ENCODE measurements at regions not wholly inside any gene's neighbourhood (a gene's known extent, or its start where the extent isn't known, plus 50 kb on each side); places are given as distances from the start of the nearest gene placed in this dataset.

DNA sequence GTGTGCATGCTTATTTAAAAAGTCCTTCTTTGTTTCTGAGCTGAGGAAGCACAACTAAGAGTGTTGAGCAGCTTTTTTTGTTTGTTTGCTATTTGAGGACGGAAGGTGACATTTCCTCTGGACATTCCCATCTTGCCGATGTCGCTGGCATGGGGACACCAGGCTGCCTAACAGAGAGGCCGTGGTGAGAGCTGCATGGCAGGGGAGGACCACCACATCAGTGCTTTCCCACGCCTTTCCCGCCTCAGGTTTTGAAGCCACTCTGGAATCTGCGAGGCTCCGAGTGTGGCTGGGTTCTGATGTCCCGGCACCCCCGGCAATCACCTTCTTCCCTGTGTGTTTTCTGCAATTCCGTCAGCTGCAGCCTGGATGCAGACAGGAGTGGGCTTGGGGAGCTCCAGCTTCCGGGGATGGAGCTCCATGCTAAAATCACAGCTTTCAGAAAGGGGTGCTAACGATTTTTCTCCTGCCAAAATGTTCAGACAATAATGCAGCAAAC lies 259.8 kb upstream of the IRX4 start:
- ChIA-PET POLR2A (interaction anchor here (0.6 kb wide), 1 partner anchor 81 kb away, joined by 4 read pairs; no protein-coding TSS in a partner anchor), CTCF (interaction anchor here (0.7 to 0.9 kb wide), 2 partner anchors 8 kb away, joined by 3 read pairs; no protein-coding TSS in a partner anchor)
- no peaks in the 10 kb centered on the region for H3K36me3 Mint-ChIP-seq (ENCODE audit: insufficient read depth, unreplicated experiment)
- peaks cover 7% of the 10 kb centered on the region for H3K9me3 Mint-ChIP-seq (ENCODE audit: unreplicated experiment)
- H3K4me1 Mint-ChIP-seq (ENCODE audit: insufficient read depth, unreplicated experiment) = no peaks in the 10 kb centered on the region
- DNase-seq (ENCODE audit: unreplicated experiment) = no peak
- intact Hi-C loops (cut with micrococcal nuclease) = no loop called here
- TF ChIP-seq, protein P1, sequence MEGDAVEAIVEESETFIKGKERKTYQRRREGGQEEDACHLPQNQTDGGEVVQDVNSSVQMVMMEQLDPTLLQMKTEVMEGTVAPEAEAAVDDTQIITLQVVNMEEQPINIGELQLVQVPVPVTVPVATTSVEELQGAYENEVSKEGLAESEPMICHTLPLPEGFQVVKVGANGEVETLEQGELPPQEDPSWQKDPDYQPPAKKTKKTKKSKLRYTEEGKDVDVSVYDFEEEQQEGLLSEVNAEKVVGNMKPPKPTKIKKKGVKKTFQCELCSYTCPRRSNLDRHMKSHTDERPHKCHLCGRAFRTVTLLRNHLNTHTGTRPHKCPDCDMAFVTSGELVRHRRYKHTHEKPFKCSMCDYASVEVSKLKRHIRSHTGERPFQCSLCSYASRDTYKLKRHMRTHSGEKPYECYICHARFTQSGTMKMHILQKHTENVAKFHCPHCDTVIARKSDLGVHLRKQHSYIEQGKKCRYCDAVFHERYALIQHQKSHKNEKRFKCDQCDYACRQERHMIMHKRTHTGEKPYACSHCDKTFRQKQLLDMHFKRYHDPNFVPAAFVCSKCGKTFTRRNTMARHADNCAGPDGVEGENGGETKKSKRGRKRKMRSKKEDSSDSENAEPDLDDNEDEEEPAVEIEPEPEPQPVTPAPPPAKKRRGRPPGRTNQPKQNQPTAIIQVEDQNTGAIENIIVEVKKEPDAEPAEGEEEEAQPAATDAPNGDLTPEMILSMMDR (IDR thresholded peaks at IDR 0.05; ENCODE audit: unreplicated experiment) = no peak
- H3K4me3 Mint-ChIP-seq (ENCODE audit: unreplicated experiment) = no peak overlapping the region
- no TSS peak for BruUV-seq (replicated peaks)
- no peak overlapping the region for H3K27ac Mint-ChIP-seq (ENCODE audit: low read depth, unreplicated experiment)
- H3K27me3 Mint-ChIP-seq (ENCODE audit: insufficient read depth, unreplicated experiment) = no peaks in the 10 kb centered on the region

DNA sequence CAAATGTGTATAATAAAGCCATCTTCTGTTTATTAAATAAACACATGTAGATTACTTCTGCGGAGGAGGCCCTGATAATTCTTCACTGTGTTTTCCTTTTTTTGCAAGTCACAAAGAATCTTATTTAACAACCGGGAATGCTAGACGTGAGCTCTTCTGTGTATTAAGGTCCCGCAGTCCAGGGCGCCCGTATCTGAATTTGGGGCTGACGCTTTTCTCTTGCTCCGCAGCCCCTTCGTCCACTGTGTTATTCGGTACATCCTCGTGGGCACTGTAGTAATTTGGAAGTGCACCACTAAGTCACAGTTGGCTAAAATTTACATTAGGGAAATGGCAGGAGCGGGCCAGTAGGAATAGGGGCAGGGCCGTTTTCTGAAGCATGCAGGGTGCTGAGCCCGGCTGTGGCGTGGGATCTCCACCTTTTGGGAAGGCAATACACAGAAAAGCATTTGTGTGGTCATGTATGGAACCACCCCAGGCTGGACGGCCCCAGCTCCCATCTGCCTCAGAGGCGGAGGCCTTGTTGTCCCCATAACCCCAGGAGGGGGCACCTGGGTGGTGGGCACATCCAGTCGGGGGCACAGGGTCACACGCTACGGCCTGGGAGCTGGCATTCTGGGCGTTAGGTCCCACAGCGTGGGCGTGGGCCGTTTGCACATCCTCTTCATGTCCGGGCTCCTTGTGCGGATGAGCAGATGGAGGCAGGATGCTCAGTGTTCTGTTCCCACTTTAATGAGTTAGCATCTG lies 258.7 kb upstream of the IRX4 start:
- POLR2A ChIA-PET = interaction anchor here (0.6 kb wide), 1 partner anchor 82 kb away, joined by 4 read pairs; no protein-coding TSS in a partner anchor
- CTCF ChIA-PET = no interaction called here
- intact Hi-C loops (cut with micrococcal nuclease) = no loop called here
- H3K4me3 Mint-ChIP-seq (ENCODE audit: unreplicated experiment) = no peak overlapping the region
- no peaks in the 10 kb centered on the region for H3K36me3 Mint-ChIP-seq (ENCODE audit: insufficient read depth, unreplicated experiment)
- no peaks in the 10 kb centered on the region for H3K4me1 Mint-ChIP-seq (ENCODE audit: insufficient read depth, unreplicated experiment)
- TF ChIP-seq, protein P1 (IDR thresholded peaks at IDR 0.05; ENCODE audit: unreplicated experiment) = no peak
- BruUV-seq (replicated peaks) = no TSS peak
- H3K27me3 Mint-ChIP-seq (ENCODE audit: insufficient read depth, unreplicated experiment) = no peaks in the 10 kb centered on the region
- DNase-seq (ENCODE audit: unreplicated experiment) = no peak
- peaks cover 7% of the 10 kb centered on the region for H3K9me3 Mint-ChIP-seq (ENCODE audit: unreplicated experiment)
- no peak overlapping the region for H3K27ac Mint-ChIP-seq (ENCODE audit: low read depth, unreplicated experiment)

DNA sequence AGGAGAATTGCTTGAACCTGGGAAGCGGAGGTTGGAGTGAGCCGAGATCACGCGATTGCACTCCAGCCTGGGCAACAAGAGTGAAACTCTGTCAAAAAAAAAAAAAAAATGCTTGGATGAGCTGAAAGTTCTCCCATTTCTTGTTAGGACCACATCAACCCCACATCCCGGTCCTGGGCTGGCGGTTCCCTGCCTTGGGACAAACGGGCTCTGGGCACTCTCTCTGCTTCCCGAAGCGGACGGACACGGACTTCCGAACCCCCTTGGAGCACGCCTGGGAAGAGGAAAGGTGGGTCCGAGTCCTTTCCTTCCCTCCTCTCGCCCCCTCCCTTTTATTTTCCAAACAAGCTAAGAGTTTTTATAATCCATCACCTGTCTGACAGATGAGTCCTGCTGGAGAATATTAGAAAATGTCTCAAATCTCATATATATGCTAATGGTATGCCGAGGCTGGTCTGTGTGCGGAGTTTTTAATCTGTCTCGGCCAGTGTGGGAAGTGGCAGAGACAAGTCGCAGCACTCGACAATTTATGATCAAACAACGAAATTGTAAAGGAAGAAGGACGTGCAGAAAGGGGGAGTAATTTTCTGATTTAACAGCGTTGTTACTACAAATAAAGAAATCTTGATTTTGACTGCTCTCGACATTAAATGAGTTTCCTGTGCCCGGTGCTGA lies 257.9 kb upstream of the IRX4 start:
- no TSS peak for BruUV-seq (replicated peaks)
- H3K4me3 Mint-ChIP-seq (ENCODE audit: unreplicated experiment) = no peak overlapping the region
- H3K36me3 Mint-ChIP-seq (ENCODE audit: insufficient read depth, unreplicated experiment) = no peaks in the 10 kb centered on the region
- TF ChIP-seq, protein P1 (IDR thresholded peaks at IDR 0.05; ENCODE audit: unreplicated experiment) = no peak
- H3K27ac Mint-ChIP-seq (ENCODE audit: low read depth, unreplicated experiment) = no peak overlapping the region
- H3K27me3 Mint-ChIP-seq (ENCODE audit: insufficient read depth, unreplicated experiment) = no peaks in the 10 kb centered on the region
- no peaks in the 10 kb centered on the region for H3K4me1 Mint-ChIP-seq (ENCODE audit: insufficient read depth, unreplicated experiment)
- intact Hi-C loops (cut with micrococcal nuclease) = no loop called here
- DNase-seq (ENCODE audit: unreplicated experiment) = no peak
- H3K9me3 Mint-ChIP-seq (ENCODE audit: unreplicated experiment) = peaks cover 7% of the 10 kb centered on the region
- CTCF ChIA-PET = no interaction called here
- POLR2A ChIA-PET = no interaction called here

DNA sequence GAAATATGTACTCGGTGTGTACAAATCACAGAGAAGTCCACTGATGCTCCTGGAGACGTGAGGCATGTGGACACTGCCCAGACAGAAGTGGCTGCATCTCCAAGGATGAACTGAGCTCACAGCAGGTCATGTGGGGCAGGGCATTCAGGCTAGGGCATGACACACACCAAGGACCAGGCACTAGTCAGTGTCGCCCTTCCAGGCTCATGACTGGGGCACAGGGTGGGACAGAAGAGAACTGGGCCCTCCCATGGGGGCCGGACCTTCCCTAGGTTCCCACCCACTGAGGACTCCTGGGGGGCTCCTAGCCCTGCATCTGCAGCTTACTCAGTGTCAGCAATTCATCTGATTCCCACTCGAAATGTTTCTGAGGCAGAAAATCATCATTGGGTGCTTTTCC lies 256.8 kb upstream of the IRX4 start:
- peaks cover 7% of the 10 kb centered on the region for H3K4me1 Mint-ChIP-seq (ENCODE audit: insufficient read depth, unreplicated experiment)
- peaks cover 7% of the 10 kb centered on the region for H3K9me3 Mint-ChIP-seq (ENCODE audit: unreplicated experiment)
- no peak overlapping the region for H3K4me3 Mint-ChIP-seq (ENCODE audit: unreplicated experiment)
- H3K36me3 Mint-ChIP-seq (ENCODE audit: insufficient read depth, unreplicated experiment) = no peaks in the 10 kb centered on the region
- BruUV-seq (replicated peaks) = no TSS peak
- POLR2A ChIA-PET = no interaction called here
- no peak overlapping the region for H3K27ac Mint-ChIP-seq (ENCODE audit: low read depth, unreplicated experiment)
- CTCF ChIA-PET = no interaction called here
- TF ChIP-seq, protein P1 (IDR thresholded peaks at IDR 0.05; ENCODE audit: unreplicated experiment) = no peak
- DNase-seq (ENCODE audit: unreplicated experiment) = no peak
- H3K27me3 Mint-ChIP-seq (ENCODE audit: insufficient read depth, unreplicated experiment) = no peaks in the 10 kb centered on the region
- intact Hi-C loops (cut with micrococcal nuclease) = no loop called here

All from MCF 10A (cell line).